HG02763 (cell line): ENCODE measurements at regions not wholly inside any gene's neighbourhood (a gene's known extent, or its start where the extent isn't known, plus 50 kb on each side); places are given as distances from the start of the nearest gene placed in this dataset.

ENCODE experiments used
- ATAC-seq: cut with Tn5 transposase; IDR thresholded peaks from one replicate; pipeline ENCODE4 v1.9.1; 2021; ENCODE audit warnings: mild to moderate bottlenecking, moderate library complexity; ENCODE audit not compliant: unreplicated experiment

DNA sequence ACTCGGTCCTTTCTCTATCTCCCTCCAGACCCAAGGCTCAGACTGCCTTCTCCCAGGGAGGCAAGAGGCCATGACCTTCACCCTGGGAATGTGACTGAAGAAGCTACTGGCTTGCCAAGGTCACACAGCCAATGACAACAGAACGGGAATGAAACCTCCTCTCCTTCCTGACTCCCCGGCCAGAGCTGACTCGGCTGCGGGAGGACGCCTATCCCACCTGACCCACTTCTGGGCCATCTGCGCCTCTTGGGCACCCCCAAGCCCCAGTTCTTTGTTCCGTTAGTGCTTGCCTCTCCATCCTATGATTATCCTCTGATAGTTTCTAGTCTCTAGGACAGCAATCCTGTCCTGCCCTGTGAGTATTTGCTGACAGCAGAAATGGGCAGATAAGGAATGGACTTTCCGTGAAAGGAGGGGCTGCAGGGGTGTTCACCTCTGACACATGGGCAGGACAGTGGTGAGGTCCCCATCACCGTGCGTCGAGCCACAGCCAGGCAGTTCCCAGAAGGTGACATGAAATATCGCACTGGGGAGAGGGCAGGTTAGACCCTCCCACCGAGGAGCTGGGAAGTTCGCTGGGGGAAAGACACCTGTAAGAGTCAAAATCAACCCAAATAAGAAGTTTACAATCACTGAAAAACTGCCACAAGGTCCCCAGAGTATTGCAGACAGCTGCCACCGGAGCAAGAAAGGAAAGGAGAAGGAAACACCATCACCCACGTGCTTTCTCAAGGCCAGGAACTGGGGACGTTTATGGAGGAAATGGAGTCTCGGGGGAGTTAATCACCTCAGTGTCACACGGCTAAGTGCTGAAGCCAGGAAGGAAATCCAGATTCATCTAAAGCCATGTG lies 63.0 kb downstream of the INSIG1 start:
- ATAC-seq: no peak

DNA sequence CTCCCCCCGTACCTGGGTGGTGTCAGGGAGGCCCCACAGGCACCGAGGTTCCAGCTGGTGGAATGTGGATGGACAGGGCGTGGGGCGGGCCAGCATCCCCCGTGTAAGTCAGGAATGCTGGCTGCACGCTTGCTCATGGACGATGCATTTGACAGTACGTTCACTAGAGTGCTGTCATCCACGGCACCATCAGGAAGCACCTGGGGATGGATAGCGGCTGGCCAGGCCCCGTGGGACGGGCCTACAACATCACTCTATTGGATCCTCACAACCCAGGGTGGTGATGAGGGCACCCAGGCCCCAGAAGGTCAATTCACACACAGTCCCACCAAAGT lies 63.6 kb downstream of the INSIG1 start:
- no peak for ATAC-seq

DNA sequence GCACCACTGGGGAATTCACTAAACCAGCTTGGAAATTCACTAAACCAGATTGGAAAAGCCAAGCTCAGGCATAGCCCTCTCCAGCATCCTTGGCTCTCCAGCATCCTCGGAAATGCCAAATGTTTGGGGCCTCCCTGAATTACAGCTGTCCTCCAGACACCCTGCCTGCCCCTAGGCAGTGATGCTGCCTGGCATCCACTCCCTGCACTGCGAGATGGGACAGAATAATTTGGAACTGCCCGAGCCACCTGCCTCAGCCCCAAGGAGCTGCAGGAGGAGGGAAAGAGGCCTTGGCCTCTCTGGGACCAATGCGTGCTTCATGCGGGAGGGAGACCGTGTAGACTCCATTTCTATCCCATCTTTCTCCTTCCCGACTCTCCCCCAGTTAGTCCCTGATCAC lies 64.3 kb downstream of the INSIG1 start:
- ATAC-seq: no peak

DNA sequence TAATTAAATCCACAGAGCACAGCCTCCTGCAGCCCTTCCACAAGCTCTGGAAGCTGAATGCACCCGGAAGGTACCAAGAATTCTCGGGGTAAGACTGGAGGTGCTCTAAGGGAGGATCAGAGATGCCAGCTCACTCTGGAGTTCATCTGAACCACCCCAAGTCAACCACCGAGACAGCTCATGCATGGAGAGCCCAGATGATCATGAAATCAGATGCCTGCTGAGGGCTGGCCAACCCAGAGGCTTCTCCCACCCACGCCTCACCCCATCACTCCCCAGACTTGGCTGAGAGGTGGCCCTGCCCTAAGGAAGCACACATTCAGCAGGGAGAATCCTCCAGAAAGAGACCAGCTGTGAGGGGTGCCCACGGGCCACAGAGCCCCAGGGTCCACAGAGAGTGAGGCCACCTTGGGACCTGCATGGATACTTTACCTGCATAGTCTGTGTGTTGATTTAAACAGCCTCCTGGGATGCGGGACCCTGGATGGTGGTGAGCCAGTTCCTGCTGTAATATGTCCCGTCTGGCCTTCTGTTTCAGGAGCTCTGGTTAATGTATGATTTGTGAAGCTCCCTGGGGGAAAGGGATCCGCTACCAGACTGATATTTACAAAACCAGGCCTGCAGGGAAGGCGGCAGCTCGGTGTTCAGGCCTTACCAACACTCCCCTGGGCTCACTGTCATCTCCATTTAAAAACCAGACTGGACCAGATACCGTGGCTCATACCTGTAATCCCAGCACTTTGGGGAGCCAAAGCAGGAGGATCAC lies 64.9 kb downstream of the INSIG1 start:
- ATAC-seq: no peak

DNA sequence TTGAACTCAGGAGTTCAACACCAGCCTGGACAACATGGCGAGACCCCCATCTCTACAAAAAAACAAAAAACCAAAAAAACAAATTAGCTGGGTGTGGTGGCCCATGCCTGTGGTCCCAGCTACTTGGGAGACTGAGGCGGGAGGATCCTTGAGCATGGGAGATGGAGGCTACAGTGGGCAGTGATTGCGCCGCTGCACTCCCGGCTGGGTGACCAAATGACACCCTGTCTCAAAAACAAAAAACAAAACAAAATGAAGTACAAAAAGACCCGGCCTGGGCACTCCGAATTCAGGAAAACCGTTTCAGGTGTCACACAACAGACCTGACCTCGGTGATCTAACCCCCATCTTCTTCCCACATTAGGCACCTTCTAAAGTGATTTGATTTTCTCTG lies 65.5 kb downstream of the INSIG1 start:
- no peak for ATAC-seq

DNA sequence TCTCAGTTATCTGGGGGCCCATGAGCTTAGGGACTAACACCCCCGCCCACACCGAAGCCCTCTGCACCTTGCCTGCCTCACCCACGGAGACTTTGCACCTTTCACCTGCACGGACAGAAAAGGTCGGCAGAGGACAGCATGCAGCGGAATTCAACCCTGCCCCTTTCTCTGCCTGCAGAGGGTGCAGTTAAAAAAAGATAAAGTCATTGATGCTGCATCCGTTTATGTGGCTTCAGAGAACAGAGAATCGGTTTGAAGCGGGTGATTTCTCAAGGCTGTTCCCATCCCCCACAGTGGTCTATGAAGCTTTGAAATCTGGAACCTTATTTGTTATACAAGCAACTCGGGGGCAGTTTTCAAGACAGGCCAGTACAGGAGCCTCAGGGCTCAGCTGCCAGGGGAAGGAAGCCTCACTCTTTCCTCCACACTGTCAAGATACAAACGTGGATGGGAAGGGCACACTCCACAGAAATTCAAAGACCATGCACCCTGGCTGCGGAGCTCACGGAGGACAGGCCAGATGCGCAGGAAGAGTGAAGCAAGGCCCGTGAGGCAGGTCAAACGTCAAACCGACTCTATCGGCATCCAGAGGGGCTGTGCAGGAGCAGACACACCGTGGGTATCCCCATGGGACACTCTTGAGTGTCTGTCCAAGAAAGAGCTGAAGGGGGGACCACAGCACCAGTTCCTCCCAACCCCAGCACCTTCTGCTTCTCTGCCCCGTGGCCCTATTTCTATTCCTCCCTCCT lies 66.3 kb downstream of the INSIG1 start:
- ATAC-seq: no peak

DNA sequence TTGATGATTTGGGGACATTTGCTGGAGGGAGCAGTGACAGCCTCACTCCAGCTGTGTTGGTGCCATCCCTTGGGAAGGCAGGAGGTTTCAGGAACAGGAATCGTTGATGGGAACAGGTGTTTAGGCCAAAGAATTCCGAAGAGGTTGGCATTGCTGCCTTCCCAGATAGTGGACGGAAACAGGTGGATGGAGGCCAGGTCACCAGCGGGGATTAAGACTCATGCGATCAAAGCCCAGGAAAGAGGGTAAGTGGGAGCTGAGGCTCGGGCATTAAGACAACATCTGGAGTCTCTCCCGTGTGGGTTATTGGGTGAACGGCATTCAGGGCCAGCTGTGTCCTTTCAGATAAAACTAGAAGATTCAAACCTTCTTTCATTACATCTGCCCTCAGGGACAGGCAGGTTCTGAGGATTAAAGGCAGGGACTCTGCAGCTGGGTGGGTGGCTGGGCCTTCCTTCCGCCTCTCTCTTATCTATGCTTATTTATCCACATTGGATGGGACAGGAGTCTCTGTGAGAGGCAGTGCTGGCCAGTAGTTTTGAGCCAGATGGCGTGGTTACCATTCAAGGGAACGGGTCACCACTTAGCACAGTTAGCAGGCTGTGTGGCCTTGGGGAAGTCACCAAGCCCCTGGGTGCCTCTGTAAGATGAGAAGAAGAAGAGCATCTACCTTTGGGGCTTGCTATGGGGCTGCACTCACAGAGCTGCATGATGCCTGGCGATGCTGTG lies 67.6 kb downstream of the INSIG1 start:
- ATAC-seq: no peak

DNA sequence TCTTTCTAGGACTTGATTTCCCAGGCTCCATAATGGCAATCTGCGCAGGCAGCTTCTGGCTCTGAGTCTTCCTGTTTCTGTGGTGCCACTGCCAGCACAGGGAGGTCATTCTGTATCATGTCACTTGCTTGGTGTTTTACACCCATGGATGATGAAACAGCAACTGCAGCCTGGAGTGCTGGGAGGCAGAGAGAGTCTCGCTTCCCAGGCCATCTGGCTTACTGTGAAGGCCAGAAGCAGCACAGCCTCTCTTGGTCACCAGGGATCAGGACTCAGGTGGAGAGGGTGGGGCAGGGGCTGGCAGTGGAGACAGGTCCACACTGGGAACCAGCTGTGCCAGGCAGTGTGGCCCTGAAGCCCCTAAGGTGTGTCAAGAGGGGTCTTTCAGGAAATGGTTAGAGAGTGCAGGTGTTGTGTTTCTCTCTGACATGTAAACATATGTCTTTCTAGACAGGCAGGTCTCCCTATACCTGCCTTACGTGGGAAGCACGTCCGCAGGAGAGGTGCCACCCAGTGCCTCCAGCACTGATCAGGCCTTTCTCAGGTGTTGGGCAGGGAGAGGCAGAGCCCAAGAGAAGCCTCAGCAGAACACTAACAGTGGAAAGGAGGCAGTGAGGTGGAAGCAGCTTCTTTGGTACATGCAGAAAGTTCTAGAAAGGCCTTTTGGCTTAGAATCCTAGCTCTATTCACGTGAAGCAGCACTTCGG lies 71.4 kb downstream of the INSIG1 start:
- no peak for ATAC-seq

DNA sequence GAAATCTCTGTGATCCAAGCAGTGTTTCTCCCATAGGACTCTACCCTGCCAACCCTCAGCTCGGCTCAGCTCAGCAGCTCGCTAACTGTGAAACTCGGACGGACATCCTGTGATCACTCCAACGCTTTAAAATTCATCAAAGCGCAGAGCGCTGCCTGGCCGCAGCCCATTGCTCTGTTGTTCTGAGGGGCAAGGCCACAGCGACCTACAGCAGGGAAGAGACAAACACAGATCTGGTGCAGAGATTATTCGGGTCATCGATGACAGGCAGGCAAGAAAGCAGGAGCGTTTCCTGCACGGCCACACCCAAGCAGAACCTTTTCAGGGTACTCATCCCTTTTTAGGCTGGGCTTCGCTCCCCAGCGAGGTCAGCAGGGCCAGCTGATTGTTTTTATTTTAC lies 72.1 kb downstream of the INSIG1 start:
- ATAC-seq: no peak

DNA sequence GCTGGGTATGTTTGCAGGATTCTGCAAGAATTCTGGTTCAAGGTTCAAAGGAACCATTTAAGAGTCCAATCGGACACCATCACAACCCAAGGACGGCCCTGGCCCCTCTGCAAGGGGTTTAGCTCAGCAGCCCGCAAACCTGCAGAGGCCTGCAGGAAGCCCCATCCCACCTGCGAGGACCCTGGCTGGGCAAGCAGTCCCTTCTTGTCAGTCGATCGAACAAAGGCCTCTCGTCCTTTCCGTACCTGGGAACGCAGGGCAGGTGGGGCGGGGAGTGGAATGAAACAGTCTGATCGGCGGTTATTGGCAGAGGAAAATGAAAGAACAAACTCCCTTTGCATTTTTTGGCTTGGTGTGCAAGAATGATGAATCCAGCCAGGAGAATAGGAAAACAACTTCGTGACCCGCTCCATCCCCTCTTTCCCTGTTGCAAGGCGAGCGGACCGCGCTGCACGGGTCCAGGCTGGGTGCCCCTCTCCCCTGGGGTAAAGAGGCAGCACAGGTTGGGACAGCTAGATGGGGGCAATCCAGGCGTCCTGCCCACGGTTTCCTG lies 73.7 kb downstream of the INSIG1 start:
- no peak for ATAC-seq

DNA sequence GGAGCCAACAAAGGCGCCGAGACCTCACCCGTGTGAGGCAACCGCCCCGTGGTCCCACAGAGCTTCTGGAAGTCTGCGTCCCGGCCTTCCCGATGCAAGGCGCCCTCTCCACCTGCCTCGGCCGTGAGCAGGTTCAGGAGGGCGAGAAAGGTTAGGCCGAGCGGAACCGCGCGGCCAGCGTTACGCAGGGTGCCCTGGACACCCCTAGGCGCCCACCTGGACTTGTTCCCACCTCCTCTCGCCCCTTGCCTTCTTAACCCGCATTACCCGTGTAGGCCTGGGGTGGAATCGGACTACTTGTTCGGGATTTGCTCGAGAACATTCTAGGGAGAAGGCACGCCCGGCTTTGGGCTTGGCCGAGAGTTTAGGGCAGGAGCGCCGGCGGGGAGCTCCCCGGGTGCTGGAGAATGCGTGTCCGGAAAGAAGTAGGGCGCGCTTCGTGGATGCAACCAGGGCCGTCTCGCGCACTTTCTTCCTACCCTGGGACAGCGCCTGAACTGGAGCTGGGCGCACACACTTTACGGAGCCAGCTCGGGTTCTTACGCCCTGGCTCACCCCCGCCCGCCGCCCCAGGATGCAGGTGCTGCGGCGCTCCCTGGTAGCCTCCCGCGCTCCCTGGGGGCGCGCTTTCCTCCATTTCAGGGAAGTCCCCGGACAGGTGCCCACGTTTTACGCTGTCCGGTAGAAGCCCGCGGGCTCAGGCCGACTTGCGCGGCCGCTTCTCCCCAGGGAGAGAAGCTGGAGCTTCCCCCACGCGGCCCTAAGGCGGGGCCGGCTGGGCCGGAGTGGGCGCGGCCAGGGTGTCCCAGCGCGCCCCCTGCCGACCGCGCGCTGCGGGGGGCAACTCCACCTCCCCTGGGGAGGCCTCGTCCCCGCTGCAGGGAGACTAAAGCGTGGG lies 74.5 kb downstream of the INSIG1 start:
- ATAC-seq: no peak

DNA sequence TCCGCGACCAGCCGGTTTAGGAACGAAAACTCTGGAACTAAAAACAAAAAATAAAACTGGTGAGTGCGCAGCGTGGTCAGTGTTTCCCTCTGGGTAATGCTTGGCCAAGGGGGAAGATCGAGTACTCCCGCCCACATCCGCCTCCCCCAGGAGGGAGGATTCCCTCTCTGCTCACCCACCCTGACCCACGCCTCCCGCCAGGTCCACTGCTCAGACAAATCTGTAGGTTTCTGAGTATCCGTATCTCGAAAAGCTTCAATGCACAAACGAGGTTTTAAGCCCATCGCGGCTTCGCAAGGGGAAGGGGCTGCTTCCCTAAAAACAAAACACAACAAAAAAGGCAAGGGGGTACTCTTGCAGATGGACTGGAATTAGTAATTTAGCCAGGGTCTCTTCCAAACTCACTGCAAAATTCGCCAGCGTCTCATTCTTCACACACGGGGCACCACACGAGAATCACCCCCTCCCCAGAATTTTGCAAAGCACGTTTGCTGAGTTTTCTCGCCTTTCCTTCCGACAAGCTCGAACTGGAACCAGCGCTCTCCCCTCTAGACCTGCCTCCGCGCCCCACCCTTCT lies 75.2 kb downstream of the INSIG1 start:
- no peak for ATAC-seq

DNA sequence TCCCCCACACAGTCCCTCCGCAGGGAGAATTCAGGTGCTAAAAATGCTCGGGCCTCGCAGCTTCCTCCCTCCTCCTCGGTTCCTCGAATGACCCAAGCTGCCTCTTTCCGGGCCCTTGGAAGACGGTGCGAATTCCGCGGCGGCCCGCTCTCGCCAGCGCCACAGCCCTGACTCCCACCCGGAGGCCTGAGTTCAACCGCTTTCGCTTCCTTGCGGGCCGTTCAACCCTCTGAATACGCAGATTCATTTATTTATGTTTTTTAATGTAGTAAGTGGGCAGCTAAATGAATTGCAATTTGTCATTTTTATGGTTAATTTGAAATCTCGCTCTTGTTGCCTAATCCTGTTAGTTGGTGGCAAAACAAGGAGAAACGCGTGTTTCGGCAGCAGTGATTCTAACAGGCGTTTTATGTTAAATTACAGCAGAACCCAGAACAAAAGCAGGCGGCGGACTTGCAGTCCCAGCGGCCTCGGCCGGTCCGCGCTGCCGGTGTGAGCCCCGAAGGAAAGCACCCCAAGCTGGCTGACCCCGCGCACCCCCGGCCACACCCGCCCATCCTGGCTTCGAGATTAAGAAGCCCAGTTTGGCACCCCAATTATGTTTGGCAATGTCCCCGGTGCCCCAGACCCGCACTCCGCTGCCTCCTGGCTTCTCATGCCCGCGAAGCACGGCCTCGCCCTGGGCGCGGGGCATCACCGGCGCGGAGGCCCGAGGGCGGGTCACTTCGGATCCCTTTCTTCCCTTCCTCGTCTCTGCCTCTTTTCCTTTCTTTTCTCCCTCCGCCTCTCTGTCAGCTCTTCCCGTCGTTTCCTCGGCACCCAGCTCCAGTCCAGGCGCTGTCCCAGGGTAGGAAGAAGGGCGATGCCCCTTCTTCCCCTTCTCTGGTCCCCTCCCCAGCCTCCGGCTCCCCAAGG lies 75.9 kb downstream of the INSIG1 start:
- ATAC-seq: no peak

DNA sequence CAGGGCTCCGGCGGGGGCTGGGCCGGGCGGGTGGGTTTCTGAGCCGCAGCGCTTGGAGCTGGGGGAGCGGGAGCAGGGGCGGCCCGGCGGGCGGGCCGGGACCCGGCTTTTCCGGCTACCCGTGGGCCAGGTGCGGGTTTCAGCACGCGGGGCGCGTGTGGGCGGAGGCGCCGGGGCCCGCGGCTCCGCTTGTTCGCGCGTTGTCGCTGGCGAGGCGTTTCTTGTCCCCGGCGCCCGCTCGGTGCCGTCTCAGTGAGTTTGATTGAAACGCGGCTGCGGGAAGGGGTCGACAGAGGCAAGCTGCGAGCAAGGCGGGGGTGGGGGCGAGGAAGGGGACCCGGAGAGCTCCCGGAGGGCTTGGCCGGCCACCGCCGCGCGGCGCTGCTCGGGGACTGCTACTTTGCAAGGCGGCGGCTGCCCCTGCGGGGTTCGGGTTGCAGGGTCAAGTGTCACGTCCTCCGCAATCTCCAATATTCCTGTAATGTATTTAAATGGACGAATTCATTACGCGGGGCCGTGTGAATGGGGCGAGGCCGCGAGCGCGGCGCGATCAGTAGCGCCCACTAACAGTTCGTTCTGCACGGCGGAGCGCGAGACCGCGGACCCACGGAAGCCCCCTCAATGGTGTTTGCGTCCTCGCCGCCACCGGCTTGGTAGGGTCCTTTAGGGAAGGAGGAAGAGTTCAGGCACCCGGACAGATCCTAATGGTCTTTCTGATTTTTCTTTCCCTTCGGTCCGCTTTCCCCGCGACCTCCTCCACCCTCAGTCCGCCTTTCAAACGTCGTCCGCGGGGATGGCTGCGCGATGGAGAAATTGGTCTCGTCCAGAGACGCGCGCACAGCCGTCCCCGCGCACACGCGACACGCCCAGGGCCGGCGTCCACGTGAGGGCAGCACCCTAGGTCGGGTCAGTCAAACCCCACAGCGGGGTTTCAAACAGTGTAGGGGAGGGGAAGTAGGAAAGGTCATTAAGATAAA lies 76.9 kb downstream of the INSIG1 start:
- no peak for ATAC-seq

DNA sequence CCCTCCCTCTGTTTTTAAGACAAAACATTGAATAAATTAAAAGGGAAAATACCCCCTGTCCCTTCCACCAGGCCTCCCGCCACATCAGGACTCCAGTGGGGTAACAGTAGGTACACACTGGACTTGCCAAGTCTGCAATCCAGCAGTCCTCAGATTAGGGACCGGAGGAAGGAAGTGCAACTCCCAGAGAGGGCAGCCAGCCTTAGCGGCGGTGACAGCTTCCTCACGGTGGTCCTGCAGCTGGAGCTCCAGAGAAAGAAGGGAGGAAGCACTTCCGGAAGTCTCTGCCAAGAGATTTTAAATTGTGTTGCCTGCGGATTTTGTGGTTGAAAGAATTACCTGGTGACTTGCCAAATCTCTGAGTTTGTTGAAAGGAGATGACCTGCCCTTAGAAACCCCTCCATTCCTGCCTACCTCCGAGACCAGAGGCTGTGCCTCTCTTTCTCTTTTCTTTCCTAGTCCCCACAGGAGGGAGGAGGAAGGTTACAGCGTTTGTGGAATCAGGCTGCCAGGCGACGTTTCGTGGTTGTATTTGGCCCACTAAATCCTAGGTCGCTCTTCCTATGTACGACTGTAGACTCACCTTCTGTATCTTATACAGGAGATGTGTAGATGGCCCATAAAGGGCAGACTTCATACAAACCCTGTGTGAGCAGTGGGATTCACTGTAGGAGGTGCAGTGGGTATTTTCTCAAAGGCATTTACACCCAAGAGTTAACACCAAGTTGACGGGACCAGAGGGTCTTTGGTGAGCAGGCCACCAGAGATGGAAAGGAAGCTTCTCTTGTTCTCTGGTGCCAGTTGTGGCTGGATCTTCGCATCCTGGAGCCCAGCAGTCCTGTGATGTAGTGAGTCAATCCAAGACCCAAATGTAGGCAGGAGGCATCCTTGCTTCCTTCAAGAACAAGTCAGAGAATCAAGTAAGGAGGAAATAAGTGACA lies 77.9 kb downstream of the INSIG1 start:
- no peak for ATAC-seq
